ENCODE measurements at regions not wholly inside any gene's neighbourhood (a gene's known extent, or its start where the extent isn't known, plus 50 kb on each side); places are given as distances from the start of the nearest gene placed in this dataset.
"Not testable (repeated sequence)": the region's sequence is repeated elsewhere in the genome, so short reads cannot be mapped to it uniquely, and the experiment has no call there.

DNA sequence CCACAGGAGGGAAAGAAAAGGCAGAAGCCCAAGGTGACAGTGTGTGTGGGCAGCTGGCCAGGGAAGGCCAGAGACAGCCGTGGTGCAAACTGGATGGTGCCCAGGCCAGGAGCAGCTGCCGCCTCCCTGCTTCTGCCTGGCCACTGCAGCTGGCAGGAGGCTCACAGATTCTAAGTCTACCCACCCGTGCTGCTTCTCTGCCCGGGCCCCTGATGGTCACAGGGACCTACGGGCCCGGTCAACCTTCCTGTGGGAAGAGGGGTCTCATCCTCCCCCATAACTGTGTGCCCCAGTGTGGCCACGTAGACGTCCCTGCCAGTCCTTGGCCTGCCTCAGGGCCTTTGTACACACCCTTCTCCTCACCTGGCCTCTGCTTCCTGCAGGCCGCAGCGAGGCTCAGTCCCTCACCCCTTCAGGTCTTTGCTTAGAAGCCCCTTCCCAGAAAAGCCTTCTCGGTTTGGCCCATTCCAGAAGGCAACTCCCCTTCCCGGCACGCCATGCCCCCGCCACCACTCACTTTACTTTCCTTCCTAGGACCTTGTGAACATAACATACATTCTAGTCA is 192.6 kb upstream of the AJAP1 start:
- no peak for DNase-seq

DNA sequence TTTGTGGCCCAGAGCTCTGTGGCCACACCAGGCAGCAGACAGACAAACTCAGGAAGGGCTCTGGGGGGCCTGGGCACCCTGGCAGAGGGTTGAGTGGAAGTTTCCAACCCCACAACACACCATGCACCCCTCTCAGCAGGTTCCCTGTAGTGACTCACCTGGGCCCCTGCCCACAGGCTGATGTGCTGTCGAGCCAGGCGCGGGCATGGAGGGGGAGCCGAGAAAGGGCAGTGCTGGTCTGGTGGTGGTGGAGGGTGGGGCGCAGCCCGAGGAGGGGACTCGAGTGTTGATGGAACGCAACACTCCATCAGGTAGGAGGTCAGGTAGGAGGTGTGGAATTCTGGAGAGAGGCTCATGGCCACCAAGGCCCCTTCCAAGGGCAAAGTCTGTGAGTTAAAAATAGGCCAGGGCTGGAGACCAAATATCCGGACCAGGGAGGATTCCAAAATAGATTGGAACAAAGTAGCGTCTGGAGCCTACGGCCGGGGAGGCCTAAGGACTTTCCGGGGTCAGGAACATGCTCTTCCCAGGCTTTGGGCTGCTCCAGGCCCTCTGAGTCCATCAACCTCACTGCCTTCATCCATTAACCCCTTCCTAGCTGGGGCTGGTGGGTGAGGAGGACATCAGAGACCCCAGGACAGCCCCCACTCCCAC is 191.5 kb upstream of the AJAP1 start:
- no peak for DNase-seq

DNA sequence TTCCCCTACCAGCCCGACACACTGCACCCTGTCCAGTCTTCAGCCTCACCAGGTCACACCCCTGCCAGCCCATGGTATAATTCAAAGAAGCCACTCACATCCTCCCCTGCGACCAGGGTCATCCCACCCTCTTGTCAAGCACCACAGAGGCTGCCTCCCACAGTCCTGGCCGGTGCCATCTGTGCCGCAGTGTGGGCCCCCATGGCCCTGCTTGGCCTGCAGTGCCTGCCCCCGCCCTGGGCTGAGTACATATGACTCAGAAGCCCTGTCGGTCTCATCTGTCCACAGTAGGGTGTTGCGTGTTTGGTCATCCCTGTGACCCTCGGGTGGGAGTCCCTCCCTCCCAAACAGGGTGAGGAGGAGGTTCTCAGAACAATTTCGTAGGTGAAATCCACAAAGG is 190.8 kb upstream of the AJAP1 start:
- no peak for DNase-seq

DNA sequence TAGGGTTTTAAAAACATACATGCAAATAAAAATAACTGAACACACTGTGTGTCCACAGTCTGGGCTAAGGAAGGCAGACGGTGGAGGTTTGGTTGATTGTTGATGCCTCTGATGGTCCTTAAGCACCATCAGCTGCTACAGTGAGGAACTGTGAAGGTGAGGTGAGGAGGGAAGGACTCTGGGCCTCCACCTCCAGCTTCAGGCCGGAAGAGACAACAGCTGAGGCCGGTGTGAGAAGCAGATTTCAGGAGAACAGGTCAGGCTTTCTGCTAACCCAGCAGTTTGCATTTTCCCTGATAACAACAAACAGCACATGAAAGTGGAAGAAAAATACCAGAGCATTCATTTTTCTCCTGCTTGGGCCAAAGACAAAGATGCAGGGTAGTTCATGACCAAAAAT is 189.9 kb upstream of the AJAP1 start:
- no peak for DNase-seq

DNA sequence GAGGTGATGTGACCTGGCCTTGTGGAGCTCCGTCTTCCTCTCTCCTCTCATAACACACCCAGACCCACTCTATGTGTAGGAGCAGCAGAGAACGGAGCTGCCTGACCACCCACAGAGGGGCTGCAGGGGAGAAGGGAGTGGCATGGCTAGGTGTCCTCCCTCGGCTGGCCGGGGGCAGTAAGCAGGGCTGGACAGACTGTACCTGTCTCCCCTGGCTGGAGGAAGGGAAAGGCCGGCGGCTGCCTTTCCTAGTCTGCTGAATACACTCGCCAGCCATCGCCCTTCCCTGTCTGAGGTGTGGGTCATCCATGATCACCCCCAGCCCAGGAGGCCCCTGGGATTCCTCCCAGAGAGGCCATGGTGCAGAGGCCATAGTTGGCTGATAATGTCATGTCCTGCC is 187.2 kb upstream of the AJAP1 start:
- DNase-seq, result no peak

DNA sequence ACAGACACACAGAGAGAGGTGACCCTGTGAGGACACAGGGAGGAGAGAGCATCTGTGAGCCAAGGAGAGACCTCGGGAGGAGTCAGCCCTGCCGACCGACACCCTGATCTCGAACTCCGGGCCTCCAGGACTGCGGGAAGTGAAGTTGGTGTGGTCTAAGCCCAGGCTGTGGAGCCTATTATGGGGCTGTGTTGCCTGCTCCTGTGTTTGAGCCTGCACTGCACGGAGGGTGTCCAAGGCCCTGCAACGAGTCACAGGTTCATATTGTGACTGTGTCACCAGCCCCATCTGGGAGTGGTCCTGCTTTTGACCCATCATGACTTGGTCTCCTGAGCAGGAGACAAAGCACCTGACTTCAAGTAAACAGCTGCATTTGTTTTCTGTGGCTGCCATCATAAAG is 186.0 kb upstream of the AJAP1 start:
- DNase-seq, result no peak

DNA sequence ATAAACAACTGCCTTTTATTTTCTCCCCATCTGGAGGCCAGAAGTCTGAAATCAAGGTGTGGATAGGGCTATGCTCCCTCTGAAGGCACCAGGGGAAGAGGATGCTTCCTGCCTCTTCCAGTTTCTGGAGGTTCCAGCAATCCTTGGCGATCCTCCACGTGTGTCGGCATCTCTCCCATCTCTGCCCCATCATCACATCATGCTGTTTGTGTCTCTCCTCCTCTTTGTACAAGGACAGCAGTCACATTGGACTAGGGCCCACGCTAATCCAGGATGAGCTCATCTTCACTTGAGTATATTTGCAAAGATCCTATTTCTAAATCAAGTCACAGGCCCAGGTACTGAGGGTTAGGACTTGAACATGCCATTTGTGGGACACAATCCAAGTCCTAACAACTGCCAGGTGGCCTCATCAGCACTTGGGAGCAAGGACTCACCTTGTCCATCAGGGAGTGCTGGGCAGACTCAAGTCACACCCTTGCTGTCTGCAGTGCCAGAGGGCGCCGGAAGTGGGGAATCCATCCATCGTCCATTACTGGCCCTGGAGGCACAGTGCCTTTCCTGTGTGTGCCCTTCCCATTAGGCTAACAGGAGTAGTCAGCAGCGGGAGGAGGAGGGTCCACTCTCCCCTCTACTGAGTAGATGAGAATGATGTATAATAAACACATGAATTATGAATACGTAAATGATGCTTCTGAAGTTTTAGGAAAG is 185.4 kb upstream of the AJAP1 start:
- no peak for DNase-seq

DNA sequence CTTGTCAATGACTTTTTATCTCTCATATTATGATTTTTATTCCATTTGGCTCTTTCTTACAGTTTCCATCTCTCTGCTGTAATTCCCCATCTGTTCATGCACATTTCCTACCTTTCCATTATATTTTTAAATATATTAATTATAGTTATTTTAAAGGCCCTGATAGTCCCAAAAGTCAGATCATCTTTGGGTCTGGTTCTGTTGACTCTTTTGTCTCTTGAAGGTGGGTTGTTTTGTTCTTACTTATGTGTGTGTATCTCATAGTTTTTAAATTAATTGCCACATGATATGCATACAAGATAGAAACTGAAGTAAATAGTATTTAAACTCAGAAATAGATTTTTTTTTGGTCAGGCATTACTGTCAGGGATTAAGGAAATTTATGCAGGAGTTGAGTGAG is 178.0 kb upstream of the AJAP1 start:
- no peak for DNase-seq

DNA sequence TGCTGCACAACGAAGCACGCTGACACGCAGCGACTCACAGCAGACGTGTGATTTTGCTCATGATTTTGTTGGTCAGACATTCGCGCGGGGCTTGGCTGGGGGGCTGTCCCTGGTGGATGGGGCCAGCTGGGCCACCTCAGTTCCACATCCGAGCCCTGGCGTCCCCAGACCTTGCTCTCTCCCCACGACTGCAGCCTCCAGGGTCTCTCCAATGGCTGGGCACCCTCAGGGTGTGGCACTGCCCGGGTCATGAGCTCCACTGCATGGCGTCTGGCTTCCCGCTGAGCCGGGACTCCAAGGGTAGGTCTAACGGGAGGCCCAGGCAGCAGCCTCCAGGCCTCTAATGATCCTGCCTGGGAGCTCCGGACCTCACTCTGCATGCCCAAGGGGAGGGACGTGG is 173.0 kb upstream of the AJAP1 start:
- no peak for DNase-seq

DNA sequence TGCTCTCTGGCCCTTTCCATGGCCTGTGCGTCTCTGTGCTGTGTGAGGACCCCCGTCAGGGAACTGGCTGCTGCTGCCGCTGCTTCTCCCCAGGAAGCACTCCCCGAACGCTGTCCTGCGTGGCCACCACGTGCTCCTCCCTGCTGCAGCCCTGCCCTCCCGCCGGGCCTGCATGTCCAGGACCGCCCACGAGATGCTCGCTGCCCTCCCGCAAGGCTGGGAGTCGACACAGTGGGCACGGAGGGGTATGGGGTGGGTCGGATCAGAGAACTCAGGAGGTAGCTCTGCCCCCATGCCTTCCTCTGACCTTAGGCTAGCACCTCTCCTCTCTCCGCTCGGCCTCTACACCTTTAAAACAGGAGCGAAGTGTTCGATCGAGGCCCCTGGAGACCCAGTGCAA is 171.9 kb upstream of the AJAP1 start:
- DNase-seq, result no peak

DNA sequence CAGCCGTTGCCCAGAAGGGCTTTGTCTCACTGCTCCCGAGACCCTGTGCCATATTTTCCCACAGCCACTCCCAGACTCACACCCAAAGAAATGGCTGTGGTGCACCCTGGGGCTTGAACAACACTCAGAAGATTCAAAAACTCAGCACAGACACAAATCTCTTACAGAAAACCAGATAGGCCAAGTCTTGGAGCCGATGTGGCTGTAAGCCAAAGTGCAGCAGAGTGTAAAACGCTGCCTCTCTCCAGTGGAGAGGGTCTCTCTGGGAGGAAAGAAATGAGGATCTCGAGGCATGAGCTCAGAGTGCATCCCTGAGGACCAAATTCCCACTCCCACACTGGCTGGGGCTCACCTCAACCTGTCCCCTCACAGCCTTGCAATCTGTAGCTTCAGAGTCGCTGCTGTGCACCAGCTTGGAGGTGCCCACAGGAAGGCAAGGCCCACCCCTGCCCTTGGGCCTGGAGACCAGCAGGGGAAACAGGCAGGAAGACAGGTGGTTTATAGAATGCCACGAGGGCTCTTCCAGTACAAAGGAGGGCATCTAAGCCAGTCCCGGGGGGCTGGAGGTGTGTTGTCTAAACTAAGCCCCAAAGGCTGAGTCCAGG is 171.3 kb upstream of the AJAP1 start:
- no peak for DNase-seq

DNA sequence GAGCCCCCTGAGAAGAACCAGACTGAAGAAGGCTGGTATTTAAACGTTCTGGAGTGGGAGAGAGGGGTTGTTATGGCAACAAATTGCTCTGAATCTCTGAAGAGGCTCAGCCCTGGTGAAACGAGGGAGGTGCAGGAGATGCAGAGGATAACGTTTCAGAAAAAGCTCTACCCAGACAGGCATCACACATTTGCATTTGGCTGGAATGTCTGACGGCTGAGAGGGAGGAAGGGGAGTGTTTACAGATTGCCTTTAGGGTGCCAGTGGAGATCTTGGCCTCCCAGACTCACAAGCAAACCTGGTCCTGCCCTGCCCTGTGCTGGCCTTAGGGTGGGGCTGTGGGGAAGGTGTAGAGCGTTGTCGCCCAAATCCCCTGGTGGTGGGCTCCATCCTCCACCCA is 169.0 kb upstream of the AJAP1 start:
- DNase-seq, result no peak

DNA sequence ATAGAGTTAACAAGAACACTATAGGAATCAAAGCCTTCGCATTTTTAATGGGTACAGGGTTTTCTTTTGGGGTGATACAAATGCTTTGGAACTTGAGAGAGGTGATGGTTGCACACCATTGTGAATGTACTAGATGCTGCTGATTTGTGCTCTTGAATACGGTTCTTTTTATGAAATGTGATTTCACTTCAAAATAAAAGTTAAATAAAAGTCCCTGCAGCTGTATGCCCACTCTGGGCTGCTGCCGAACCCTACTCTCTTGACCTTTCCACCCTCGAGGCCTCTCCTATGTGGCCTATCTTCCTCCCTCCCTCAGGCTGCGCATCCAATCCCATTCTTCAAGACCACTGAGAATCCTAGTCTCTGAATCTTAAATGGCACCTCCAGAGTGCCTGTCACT is 168.5 kb upstream of the AJAP1 start:
- DNase-seq, result no peak

DNA sequence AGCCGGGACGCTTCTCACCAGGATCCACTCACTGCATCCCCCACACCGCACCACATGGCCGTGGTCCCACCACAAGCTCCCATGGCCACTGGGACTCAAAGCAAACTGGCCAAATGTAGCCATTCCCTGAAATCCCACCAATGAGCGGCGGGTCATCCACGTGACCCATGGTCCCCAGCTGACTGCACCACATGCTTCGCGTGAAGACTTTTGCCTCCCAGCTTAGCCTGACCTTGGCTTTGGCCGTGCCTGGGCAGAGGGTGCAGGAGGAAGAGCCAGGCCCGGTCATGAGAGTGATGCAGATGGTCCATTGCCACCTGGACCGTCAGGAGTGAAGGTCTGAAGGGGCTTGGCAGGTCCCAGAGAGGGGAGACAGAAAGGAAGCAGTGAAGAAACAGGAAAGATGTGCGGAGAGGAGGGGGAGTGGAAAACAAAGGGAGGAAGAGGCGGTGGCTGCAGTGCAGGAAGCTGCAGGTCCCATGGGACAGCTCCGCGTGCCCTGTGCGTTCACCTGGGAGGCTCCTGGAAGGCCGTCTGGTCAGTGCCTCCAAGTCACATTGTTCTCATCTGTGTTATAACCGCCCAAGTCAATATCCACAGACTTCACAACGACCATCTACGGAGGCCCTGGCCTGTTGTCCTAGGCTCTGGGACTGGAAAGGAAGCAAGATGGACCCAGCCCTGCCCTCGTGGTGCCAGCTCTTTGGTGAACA is 167.8 kb upstream of the AJAP1 start:
- no peak for DNase-seq

DNA sequence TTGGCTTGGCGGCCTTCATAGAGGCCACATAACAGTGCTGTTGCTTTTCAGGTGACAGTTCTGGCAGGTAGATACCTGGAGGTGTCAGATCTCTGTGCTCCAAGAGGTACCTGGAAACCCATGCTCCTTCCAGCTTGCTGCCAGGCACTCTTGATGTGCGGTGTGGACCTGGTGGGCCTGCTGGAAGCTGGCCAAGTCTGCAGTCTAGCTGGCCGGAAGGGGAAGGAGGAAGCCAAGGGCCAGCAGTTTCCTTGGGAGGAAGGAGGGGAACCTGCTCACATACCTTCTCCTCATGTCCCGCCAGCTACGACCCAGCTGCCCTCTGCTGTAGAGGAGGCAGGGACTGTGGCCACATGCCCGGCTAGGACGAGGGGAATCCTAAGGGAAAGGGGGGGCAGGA is 166.4 kb upstream of the AJAP1 start:
- no peak for DNase-seq

DNA sequence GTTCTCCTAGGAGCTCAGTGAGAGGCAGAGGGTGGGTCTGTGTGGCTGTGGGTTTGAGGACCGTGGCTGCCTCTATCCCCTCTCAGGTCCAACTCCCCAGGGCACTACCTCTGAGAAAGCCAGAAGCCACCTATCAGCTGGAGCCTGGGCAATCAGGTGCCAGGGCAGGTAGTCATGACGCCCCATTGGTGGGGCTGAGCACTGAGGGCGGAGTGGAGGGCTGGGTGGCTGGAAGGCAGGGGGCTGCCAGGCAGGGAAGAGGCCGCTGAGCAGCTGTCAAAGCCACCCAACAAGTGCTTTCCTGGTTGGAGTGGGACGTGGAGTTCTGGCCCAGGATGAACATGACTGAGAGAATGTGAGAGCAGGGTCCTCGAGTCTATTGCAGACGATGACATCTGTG is 164.9 kb upstream of the AJAP1 start:
- DNase-seq, result no peak

DNA sequence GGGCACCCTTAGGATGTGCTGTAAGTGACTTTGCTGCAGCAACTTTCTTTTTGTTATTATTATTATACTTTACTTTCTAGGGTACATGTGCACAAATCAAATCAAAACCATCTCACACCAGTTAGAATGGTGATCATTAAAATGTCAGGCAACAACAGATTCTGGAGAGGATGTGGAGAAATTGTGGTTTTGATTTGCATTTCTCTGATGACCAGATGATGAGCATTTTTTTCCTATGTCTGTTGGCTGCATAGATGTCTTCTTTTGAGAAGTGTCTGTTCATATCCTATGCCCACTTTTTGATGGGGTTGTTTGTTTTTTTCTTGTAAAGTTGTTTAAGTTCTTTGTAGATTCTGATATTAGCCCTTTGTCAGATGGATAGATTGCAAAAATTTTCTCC is 164.4 kb upstream of the AJAP1 start:
- not testable (repeated sequence) for DNase-seq

DNA sequence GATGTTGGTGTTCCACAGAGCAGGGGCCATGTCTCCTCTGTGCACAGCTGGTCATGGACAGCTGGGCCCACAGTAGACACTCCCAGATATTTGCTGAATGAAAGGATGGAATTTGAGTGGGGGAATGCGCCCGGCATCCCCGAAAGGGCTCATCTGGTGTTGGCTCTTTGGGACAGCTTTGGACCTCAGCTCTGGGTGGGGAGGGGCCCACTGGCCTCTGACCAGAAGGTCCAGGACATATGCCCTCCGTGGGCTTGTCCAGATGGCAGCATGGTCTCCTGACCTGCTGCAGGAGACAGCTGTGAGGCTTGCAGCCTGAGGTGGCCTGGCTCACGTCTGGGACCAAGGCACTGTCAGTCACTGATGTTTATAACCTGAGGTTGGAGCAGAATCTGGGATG is 160.4 kb upstream of the AJAP1 start:
- no peak for DNase-seq

DNA sequence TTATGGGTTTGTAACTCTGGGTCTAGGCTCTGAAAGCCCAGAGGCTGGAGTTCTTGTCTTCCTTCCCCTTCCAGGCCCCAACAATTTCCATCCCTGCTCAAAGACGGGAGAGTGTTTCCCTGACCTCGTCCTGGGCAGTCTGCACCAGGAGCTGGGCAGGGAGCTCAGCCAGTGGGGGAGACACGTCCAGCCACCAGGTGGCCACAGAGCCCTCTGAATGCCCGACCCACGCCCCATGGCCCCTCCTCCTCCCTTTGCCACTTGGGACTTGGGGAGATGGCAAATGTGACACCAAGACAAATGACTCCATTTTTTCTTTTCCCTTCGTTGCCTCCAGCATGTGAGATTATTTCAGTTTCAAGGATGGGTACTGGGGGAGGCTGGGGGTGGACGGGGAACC is 159.9 kb upstream of the AJAP1 start:
- DNase-seq, result no peak

DNA sequence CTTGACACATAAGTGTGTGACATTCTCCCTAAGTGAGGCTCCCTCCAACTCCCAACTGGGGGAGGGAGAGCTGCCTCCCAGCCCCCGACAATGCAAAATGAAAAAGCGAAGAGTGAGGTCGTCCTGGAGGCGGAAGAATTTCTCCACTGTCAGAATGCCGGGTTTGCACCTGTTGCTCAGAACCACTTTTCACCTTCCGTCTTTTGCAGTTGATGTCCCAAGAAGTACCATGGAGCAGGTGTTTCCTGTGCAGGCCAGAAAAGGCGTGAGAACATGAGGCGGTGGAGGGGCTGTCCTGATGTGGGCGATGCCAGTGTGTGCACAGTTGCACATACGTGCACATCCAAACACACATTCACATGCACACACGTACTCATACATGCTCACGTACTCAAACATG is 158.6 kb upstream of the AJAP1 start:
- no peak for DNase-seq

DNA sequence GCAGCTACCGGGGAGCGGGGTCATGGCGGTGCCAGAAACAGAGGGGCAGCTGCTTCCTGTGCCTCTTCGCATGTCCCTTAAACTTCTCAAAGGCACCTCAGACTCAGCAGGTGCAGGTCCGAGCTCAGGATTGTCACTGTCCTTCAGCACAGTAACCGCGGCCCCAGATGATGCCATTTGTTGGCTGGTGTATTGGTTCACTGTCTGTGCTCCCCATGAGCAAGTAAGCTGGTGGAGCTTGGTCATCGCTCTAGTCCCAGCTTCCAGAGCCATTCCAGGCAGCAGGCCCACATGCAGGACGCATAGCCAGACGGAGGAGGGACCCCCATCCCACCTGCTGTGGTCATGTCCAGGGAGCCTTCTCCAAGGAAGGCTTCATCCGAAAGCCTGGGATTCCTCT is 154.0 kb upstream of the AJAP1 start:
- DNase-seq, result no peak

DNA sequence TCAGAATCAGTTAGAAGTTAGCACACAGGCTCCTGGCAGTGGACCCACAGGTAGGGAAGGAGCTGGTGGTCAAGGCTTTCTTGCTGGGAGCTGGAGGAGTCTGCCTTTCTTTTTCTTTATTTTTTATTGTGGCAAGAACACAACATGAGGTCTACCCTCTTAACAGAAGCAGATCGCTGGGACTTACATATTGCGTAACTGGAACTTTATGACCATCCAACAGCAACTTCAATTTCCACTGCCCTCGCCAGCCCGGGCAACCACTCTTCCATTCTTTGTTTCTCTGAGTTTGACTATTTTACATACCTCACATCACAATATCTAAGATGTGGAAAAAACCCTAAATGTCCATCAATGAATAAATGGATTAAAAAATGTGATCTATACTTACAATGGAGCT is 147.8 kb upstream of the AJAP1 start:
- no peak for DNase-seq

DNA sequence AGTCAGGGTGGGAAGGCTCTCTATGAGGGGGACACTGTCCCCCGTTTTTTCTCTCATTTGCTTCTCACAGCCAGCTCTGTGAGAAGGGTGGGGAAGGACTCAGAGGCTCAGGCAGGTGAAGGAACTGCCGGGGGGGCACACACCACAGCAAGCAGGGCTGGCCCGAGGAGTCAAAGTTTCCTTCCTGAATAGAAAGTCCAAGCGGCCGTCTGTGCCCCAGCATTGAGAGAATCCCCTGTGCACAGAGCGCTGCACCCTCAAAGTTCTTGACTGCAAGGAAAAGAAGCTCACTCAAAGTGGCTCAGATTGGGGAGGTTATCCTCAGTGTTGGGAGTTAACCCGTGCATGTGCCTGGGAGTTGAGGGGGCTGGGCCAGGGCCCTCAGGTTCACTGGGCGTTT is 145.2 kb upstream of the AJAP1 start:
- DNase-seq, result no peak

DNA sequence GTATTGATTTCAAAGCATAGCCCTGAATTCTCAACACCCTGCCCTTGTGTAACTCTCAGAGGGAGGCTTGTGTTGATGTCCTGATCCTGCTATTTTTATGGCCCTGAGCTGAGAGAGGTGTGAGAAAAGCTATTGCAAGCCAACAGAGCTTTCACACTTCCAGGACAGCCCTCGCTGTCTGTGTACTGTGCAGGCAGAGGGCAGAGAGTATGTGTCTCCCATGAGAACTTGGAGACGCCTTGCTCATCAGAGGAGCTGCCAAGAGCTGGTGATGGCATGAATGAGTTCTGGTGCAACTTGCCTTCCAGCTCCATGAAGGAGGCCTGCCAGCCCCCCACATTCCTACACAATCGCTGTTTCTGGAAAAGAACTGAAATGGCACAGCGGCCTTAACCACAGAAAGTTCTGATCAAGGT is 144.1 kb upstream of the AJAP1 start:
- DNase-seq, result no peak
